ENCODE measurements at regions not wholly inside any gene's neighbourhood (a gene's known extent, or its start where the extent isn't known, plus 50 kb on each side); places are given as distances from the start of the nearest gene placed in this dataset.

DNA sequence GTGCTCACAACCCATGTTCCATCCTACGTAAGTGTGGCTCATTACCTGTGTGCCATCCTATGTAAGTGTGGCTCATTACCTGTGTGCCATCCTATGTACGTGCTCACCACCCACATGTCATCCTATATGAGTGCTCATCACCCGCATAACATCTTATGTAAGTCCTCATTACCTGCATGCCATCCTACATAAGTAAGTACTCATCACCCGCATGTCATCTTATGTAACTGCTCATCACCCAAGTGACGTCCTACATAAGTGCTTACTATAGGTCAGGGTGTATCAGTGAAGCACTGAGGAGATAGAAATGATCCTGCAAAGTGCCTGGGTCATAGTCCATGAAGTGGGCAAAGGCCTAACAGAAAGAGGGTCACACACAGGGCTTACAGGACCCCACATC is 93.1 kb downstream of the AXIN2 start:
- in situ Hi-C loops (cut with HindIII; ENCODE audit: low pct_ligation_motif_present, low sequenced_read_pairs), result no loop called here

DNA sequence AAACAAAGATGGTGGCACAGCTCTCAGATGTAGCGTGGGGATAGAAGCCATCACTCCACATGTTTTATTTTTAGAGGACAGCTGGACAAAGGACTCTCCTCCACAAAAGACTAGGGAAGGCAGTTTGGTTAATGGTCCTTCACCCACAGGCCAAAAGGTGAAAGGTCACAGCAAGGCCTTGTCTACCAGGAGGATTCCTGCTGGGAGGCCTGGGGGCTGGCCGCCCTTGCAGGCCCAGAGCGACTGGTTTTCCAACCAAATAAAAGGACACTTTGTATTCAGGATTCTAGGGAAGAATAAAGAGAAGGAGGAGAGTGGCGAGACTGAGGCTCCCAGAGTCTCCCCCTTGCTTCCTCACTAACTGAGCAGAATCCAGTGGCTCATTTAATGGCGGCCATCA is 94.3 kb downstream of the AXIN2 start:
- no peak for DNase-seq
- in situ Hi-C loops (cut with HindIII; ENCODE audit: low pct_ligation_motif_present, low sequenced_read_pairs), result no loop called here
- no peaks in the 10 kb centered on the region for H3K36me3 ChIP-seq (replicated peaks)
- H3K27ac ChIP-seq, result no peak overlapping the region
- H3K27me3 ChIP-seq (replicated peaks), result peaks cover 2% of the 10 kb centered on the region
- no peak overlapping the region for H3K4me3 ChIP-seq (ENCODE audit: low read depth, low read length)
- TF ChIP-seq CTCF (IDR thresholded peaks at IDR 0.05; ENCODE audit: low read depth, low read length, missing control alignments), result no peak

More for the DNA sequence above, 93.1 kb downstream of the AXIN2 start:
- Histone ChIP-seq H3K36me3 (replicated peaks) (no peaks in the 10 kb centered on the region), H3K27ac (no peak overlapping the region), H3K4me3 (ENCODE audit: low read depth, low read length) (no peak overlapping the region), H3K27me3 (replicated peaks) (peaks cover 2% of the 10 kb centered on the region)
- DNase-seq, result no peak
- TF ChIP-seq CTCF (IDR thresholded peaks at IDR 0.05; ENCODE audit: low read depth, low read length, missing control alignments), result no peak

DNA sequence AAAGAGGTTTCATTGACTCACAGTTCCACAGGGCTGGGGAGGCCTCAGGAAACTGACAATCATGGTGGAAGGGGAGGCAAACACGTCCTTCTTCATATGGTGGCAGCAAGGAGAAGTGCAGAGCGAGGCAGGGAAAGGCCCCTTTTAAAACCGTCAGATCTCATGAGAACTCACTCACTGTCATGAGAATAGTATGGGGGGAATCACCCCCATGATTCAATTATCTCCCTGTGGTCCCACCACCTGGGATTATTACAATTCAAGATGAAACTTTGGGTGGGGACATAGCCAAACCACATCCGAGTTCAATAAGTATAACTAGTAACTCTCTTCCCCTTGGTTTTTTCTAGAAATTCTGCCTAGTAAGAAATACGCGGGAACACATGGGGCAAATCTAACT is 94.9 kb downstream of the AXIN2 start:
- no peak for DNase-seq
- H3K4me3 ChIP-seq (ENCODE audit: low read depth, low read length), result no peak overlapping the region
- no peaks in the 10 kb centered on the region for H3K36me3 ChIP-seq (replicated peaks)
- no peak overlapping the region for H3K27ac ChIP-seq
- no peak for TF ChIP-seq CTCF (IDR thresholded peaks at IDR 0.05; ENCODE audit: low read depth, low read length, missing control alignments)
- peaks cover 2% of the 10 kb centered on the region for H3K27me3 ChIP-seq (replicated peaks)
- in situ Hi-C loops (cut with HindIII; ENCODE audit: low pct_ligation_motif_present, low sequenced_read_pairs), result no loop called here

GRCh38 chr17:65463242-65463641 is 98.2 kb downstream of the AXIN2 start:
- Histone ChIP-seq H3K4me3 (ENCODE audit: low read depth, low read length) (no peak overlapping the region), H3K36me3 (replicated peaks) (no peaks in the 10 kb centered on the region), H3K27ac (no peak overlapping the region), H3K27me3 (replicated peaks) (no peaks in the 10 kb centered on the region)
- no peak for TF ChIP-seq CTCF (IDR thresholded peaks at IDR 0.05; ENCODE audit: low read depth, low read length, missing control alignments)
- in situ Hi-C loops (cut with HindIII; ENCODE audit: low pct_ligation_motif_present, low sequenced_read_pairs), result no loop called here
- DNase-seq, result peak; percentile 20

- no peaks in the 10 kb centered on the region for H3K27me3 ChIP-seq (replicated peaks)
- TF ChIP-seq CTCF (IDR thresholded peaks at IDR 0.05; ENCODE audit: low read depth, low read length, missing control alignments), result no peak
- no peak overlapping the region for H3K27ac ChIP-seq
- no peak for DNase-seq
- in situ Hi-C loops (cut with HindIII; ENCODE audit: low pct_ligation_motif_present, low sequenced_read_pairs), result no loop called here
- no peaks in the 10 kb centered on the region for H3K36me3 ChIP-seq (replicated peaks)
- H3K4me3 ChIP-seq (ENCODE audit: low read depth, low read length), result no peak overlapping the region
Measured at GRCh38 chr17:65459677-65460347, 101.6 kb downstream of the AXIN2 start.

Measured in brain microvascular endothelial cell (primary cell).